Heart right ventricle (tissue), 16 donors: ENCODE measurements at regions not wholly inside any gene's neighbourhood (a gene's known extent, or its start where the extent isn't known, plus 50 kb on each side); places are given as distances from the start of the nearest gene placed in this dataset.
A peak's percentile ranks its signal among the peaks of the same experiment; 100 is the strongest.

ENCODE experiments used
- ATAC-seq, 8 donors: fragments of 200-7000 bp; cut with Tn5 transposase; one replicate each; pipeline ENCODE4 v1.9.1; 2020; ENCODE audit warnings: mild to moderate bottlenecking in 8 of 8, moderate library complexity in 8 of 8, moderate number of reproducible peaks in 1 of 8
- DNase-seq, 2 donors: peaks; one replicate each; pipeline ENCODE4 v3.0.0-alpha.2; 2020
- H3K27ac ChIP-seq, 10 donors: fragments of 200-600 bp; sonication (generic) in 2 of 10; one replicate each; pipeline versions ENCODE4 v1.5.0 to v1.8.0; 2020 to 2022; ENCODE audit warnings: mild to moderate bottlenecking in 3 of 10
- H3K27me3 ChIP-seq, 7 donors: fragments of 200-600 bp; one replicate each; pipeline ENCODE4 v1.8.0; 2021 to 2022; ENCODE audit warnings: mild to moderate bottlenecking in 2 of 7
- H3K36me3 ChIP-seq, 9 donors: fragments of 200-600 bp; sonication (generic) in 1 of 9; one replicate each; pipeline versions ENCODE4 v1.5.0 to v1.8.0; 2020 to 2022; ENCODE audit warnings: mild to moderate bottlenecking in 2 of 9
- H3K4me1 ChIP-seq, 9 donors: fragments of 200-600 bp; sonication (generic) in 1 of 9; one replicate each; pipeline versions ENCODE4 v1.5.0 to v1.8.0; 2020 to 2022; ENCODE audit warnings: mild to moderate bottlenecking in 4 of 9
- H3K4me3 ChIP-seq, 10 donors: fragments of 200-600 bp; sonication (generic) in 2 of 10; one replicate each; pipeline versions ENCODE4 v1.5.0 to v1.8.0; 2020 to 2022; ENCODE audit warnings: mild to moderate bottlenecking in 7 of 10, moderate library complexity in 2 of 10
- H3K9me3 ChIP-seq, 11 donors: fragments of 200-600 bp in 10 of 11; sonication (generic) in 2 of 11; one replicate each; pipeline versions ENCODE4 v1.5.0 to v1.8.0; 2013 to 2022; ENCODE audit warnings: mild to moderate bottlenecking in 2 of 11, control low read depth in 1 of 11, moderate library complexity in 1 of 11
- whole genome bisulfite sequencing, 2 donors: extraction: QIAGEN DNeasy Blood & Tissue Kit; methylation state at CpG; one replicate each; pipeline ENCODE4 v1.1.7; 2013; ENCODE audit warnings: inconsistent platforms in 1 of 2; 5-methylcytosine and 5-hydroxymethylcytosine counted together
- intact Hi-C, 10 donors: fragments of 100-400 bp; cut with DNase I; formaldehyde crosslinking; loops; one replicate each; pipeline versions ENCODE4 v1.11.1 to v1.14.2; 2022
- TF ChIP-seq, protein P1 (sequence below), 9 donors: fragments of 200-600 bp; sonication (generic) in 2 of 9; IDR thresholded peaks; one replicate each; pipeline versions ENCODE4 v1.5.0 to v1.8.0; 2021 to 2022; ENCODE audit warnings: antibody characterized with exemption in 9 of 9, mild to moderate bottlenecking in 5 of 9, moderate library complexity in 1 of 9
- donor health status: Arrhythmogenic right ventricular cardiomyopathy.
- donor health status: ischemic (EF 13 %, LVEDD 7.1; RV severe dilation, severe dysfunction).
- donor health status: healthy with polysubstance abuse.
- donor health status: DM: no; HTN: yes; CAD: no.
- donor health status: DM: no; HTN: no; CAD: no.
- donor health status: ischemic (EF 25% LVEDD 6.9; RV normal size, moderate dysfunction).
- donor health status: ischemic (EF 25% LVEDD 5.7; RV mildly dilated, moderate dysfunction).
- donor health status: healthy.
- donor health status: DM: yes; HTN: yes; CAD: no.
- donor health status: Ischemic cardiomyopathy.
- donor health status: ischemic (EF 35%, LVEDD 5.7; RV mildly dilated, moderate dysfunction).
- donor health status: nonischemic (EF 11% LVEDD 7.7; RV severe dilation, severe dysfunction).
- donor health status: DM: yes; HTN: yes; CAD: no.
- donor health status: PGD.
- donor health status: ischemic (EF 29% LVEDD 5.4; RV normal size, mild dysfunction).
- donor health status: nonischemic (EF 23%, LVEDD 6.1; RV moderate dilation, normal function).

DNA sequence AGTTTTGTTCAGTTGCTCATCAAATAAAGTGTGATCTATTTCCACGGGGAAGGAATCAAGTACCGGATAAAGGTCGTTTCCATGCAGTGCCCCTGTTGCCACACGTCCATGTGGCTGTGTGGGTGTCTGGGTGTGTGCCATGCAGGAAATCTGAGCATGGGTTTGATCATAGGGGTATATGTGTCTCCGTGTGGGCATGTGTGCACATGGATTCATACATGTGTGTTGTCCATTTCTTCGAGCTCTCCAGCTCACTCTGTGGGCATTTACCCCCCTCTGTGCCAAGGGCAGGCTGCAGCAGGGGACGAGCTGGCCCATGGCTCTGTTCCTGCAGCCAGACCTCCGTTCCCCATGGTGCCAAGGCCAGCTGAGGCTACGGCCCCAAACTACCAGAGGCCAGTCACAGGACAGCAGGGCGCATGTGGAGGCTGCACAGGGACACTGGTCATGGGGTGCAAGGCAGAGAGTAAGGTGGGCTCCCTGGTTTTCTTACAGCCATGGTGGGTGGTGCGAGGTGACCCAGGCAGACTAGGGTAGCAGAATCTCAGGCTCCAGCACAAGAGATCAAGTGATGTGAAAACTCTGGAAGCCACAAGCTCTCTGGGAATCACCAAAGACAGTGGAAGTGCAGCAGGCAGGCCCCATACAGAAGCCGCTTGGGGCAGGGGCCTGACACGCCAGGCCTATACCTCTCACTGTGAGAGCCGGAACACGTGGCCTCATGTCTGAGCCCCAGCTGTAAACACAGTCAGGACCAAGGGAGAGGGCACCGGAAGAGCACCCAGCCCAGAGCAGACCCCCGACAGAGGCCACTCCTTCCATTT is 66.4 kb upstream of the RAB6C start:
- Histone ChIP-seq H3K9me3 (peaks cover 0 to 14% (median 6%) of the 10 kb centered on the region in 11 donors), H3K4me1 (no peaks in the 10 kb centered on the region), H3K27me3 (peaks cover 0 to 3% (median 0%) of the 10 kb centered on the region in 7 donors), H3K36me3 (no peaks in the 10 kb centered on the region), H3K27ac (no peak overlapping the region), H3K4me3 (no peak overlapping the region)
- 83 to 89% methylated on average over 17 of the region's 17 CpGs for WGBS, 2 donors
- DNase-seq (no peak), ATAC-seq (no peak)
- intact Hi-C loops, result no loop called here
- TF ChIP-seq, protein P1, sequence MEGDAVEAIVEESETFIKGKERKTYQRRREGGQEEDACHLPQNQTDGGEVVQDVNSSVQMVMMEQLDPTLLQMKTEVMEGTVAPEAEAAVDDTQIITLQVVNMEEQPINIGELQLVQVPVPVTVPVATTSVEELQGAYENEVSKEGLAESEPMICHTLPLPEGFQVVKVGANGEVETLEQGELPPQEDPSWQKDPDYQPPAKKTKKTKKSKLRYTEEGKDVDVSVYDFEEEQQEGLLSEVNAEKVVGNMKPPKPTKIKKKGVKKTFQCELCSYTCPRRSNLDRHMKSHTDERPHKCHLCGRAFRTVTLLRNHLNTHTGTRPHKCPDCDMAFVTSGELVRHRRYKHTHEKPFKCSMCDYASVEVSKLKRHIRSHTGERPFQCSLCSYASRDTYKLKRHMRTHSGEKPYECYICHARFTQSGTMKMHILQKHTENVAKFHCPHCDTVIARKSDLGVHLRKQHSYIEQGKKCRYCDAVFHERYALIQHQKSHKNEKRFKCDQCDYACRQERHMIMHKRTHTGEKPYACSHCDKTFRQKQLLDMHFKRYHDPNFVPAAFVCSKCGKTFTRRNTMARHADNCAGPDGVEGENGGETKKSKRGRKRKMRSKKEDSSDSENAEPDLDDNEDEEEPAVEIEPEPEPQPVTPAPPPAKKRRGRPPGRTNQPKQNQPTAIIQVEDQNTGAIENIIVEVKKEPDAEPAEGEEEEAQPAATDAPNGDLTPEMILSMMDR (IDR thresholded peaks at IDR 0.05), result no peak

GRCh38 chr2:129913695-129914495 is 65.6 kb upstream of the RAB6C start:
- no peaks in the 10 kb centered on the region for H3K4me1 ChIP-seq
- H3K27ac ChIP-seq, result no peak overlapping the region
- TF ChIP-seq, protein P1 (IDR thresholded peaks at IDR 0.05), result no peak
- WGBS, 2 donors, result 73 to 80% methylated on average over 11 of the region's 11 CpGs
- intact Hi-C loops, result no loop called here
- H3K9me3 ChIP-seq, result peaks cover 0 to 22% (median 14%) of the 10 kb centered on the region in 11 donors
- DNase-seq (no peak), ATAC-seq (no peak)
- no peak overlapping the region for H3K4me3 ChIP-seq
- H3K27me3 ChIP-seq, result peaks cover 0 to 3% (median 0%) of the 10 kb centered on the region in 7 donors
- H3K36me3 ChIP-seq, result no peaks in the 10 kb centered on the region

DNA sequence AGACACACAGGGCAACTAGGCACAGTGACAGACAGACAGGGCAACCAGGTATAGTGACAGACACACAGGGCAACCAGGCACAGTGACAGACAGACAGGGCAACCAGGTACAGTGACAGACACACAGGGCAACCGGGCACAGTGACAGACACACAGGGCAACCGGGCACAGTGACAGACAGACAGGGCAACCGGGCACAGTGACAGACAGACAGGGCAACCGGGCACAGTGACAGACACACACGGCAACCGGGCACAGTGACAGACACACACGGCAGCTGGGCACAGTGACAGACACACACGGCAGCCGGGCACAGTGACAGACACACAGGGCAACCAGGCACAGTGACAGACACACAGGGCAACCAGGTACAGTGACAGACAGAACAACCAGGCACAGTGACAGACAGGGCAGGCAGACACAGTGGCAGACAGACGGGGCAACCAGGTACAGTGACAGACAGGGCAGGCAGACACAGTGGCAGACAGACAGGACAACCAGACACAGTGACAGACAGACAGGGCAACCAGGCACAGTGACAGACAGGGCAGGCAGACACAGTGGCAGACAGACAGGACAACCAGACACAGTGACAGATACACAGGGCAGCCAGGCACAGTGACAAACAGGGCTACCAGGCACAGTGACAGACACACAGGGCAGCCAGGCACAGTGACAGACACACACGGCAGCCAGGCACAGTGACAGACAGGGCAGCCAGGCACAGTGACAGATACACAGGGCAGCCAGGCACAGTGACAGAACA is 64.7 kb upstream of the RAB6C start:
- Histone ChIP-seq H3K9me3 (peaks cover 0 to 31% (median 20%) of the 10 kb centered on the region in 11 donors), H3K36me3 (no peaks in the 10 kb centered on the region), H3K4me1 (no peaks in the 10 kb centered on the region), H3K27me3 (peaks cover 0 to 4% (median 0%) of the 10 kb centered on the region in 7 donors), H3K4me3 (no peak overlapping the region), H3K27ac (no peak overlapping the region)
- WGBS, 2 donors, result 68 to 82% methylated on average over 11 of the region's 11 CpGs
- TF ChIP-seq, protein P1 (IDR thresholded peaks at IDR 0.05), result no peak
- no peak for DNase-seq
- ATAC-seq, result peak in 2 of 8 donors; percentile 21 to 36
- intact Hi-C loops, result no loop called here

DNA sequence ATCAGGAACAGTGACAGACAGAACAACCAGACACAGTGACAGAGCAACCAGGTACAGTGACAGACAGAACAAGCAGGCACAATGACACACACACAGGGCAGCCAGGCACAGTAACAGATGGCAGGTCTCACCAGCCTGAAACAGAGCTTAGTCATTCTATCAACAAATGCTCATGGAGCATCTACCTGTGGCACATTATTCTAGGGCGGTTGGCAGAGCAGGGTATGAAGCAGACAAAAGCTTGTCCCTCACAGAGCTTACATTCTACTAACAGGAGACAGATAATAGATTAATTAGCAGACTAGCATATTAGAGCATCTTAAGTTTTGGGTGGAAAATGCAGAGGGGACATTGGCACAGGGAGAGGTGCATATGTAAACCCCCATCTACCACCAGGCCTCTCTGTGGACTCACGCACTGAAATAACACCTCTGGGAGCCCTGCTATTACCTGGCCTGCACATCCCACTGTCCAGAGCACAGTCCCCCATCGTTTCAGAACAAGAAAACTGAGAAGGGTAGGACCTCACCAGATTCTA is 64.1 kb upstream of the RAB6C start:
- 72 to 78% methylated on average over 3 of the region's 3 CpGs for WGBS, 2 donors
- H3K27ac ChIP-seq, result no peak overlapping the region
- TF ChIP-seq, protein P1 (IDR thresholded peaks at IDR 0.05), result no peak
- peaks cover 0 to 5% (median 0%) of the 10 kb centered on the region in 7 donors for H3K27me3 ChIP-seq
- H3K36me3 ChIP-seq, result no peaks in the 10 kb centered on the region
- no peak overlapping the region for H3K4me3 ChIP-seq
- H3K4me1 ChIP-seq, result no peaks in the 10 kb centered on the region
- DNase-seq (no peak), ATAC-seq (no peak)
- intact Hi-C loops, result no loop called here
- H3K9me3 ChIP-seq, result peaks cover 0 to 37% (median 25%) of the 10 kb centered on the region in 11 donors
